ENCODE measurements at regions not wholly inside any gene's neighbourhood (a gene's known extent, or its start where the extent isn't known, plus 50 kb on each side); places are given as distances from the start of the nearest gene placed in this dataset.

DNA sequence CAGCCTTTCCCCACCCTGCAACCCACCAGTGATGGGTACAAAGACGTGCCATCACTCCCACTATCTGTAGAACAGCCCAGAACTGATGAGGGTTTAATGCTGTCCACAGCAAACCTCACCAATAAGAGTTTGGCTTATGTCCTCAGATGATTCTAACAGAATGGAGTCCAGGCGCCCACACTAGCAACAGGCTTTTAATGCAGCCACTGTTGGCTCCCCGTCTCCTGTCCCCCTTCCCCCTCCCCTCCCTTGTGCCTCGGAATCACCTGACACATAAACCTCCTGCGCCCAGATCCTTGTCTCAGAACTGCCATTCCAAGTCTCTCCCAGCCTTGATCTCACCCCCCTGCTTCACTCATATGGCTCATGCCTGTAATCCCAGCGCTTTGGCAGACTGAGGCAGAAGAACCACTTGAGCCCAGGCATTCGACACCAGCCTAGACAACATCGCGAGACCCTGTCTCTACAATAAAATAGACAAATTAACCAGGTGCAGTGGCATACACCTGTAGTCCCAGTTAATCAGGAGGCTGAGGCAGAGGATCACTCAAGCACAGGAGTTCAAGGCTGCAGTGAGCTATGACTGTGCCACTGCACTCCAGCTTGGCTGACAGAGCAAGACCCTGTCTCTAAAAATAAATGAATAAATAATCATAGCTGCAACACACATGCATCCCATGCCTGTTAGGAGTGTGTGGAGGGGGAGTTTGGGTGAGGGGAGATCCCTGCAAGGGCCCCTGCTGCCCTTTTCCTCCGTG is 85.6 kb downstream of the SNX5 start:
- TF ChIP-seq, protein P1, sequence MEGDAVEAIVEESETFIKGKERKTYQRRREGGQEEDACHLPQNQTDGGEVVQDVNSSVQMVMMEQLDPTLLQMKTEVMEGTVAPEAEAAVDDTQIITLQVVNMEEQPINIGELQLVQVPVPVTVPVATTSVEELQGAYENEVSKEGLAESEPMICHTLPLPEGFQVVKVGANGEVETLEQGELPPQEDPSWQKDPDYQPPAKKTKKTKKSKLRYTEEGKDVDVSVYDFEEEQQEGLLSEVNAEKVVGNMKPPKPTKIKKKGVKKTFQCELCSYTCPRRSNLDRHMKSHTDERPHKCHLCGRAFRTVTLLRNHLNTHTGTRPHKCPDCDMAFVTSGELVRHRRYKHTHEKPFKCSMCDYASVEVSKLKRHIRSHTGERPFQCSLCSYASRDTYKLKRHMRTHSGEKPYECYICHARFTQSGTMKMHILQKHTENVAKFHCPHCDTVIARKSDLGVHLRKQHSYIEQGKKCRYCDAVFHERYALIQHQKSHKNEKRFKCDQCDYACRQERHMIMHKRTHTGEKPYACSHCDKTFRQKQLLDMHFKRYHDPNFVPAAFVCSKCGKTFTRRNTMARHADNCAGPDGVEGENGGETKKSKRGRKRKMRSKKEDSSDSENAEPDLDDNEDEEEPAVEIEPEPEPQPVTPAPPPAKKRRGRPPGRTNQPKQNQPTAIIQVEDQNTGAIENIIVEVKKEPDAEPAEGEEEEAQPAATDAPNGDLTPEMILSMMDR (IDR thresholded peaks at IDR 0.05; ENCODE audit: control extremely low read depth in 1 of 3, insufficient read depth in 1 of 3, low read depth in 1 of 3, low read length in 3 of 3), result no peak
- TF ChIP-seq EZH2 (IDR thresholded peaks at IDR 0.05; ENCODE audit: low read depth, low read length, severe bottlenecking) (no peak), TAF1 (IDR thresholded peaks at IDR 0.05; ENCODE audit: low read depth, low read length) (no peak), SP1 (IDR thresholded peaks at IDR 0.05; ENCODE audit: low read depth, low read length) (no peak), JUN (IDR thresholded peaks at IDR 0.05; ENCODE audit: low read depth, low read length) (no peak)

Data from H1 (cell line).